K562 (cell line): ENCODE measurements at regions not wholly inside any gene's neighbourhood (a gene's known extent, or its start where the extent isn't known, plus 50 kb on each side); places are given as distances from the start of the nearest gene placed in this dataset.

Experiments
- CEBPG ChIP-seq, 3 experiments: fragments of 200-800 bp in 1 of 3; sonication (Bioruptor generic) in 1 of 3; sonication (generic) in 1 of 3; formaldehyde crosslinking in 1 of 3; IDR thresholded peaks in 2 of 3; conservative IDR thresholded peaks in 1 of 3; 2 replicates each; pipeline versions ENCODE4 v1.6.1 to v1.8.0; 2016 to 2022; ENCODE audit warnings: missing compliant biosample characterization in 2 of 3, missing genetic modification characterization in 2 of 3, mild to moderate bottlenecking in 1 of 3, missing genetic modification reagents in 1 of 3
- CHD1 ChIP-seq: fragments of 200-600 bp; sonication (generic); IDR thresholded peaks from one replicate; pipeline ENCODE4 v1.6.1; 2012; ENCODE audit warnings: mild to moderate bottlenecking, moderate library complexity, low read length, inconsistent platforms
- CREM ChIP-seq: IDR thresholded peaks from 2 replicates; pipeline ENCODE4 v1.6.1; 2014; ENCODE audit warnings: antibody characterized with exemption, low read depth
- IRF1 ChIP-seq: sonication (generic); formaldehyde crosslinking; IDR thresholded peaks from 2 replicates; pipeline ENCODE4 v1.8.0; 2022; ENCODE audit warnings: missing genetic modification reagents, mild to moderate bottlenecking, borderline replicate concordance
- MECOM ChIP-seq: fragments of 250-450 bp; sonication (Bioruptor Pico); IDR thresholded peaks from 2 replicates; pipeline ENCODE4 v1.8.0; 2022; ENCODE audit warnings: inconsistent platforms
- PHF8 ChIP-seq: fragments of 200-600 bp; sonication (generic); IDR thresholded peaks from 2 replicates; pipeline ENCODE4 v1.6.1; 2012; ENCODE audit warnings: mixed run types, mild to moderate bottlenecking, inconsistent platforms, low read length, moderate library complexity, borderline replicate concordance
- PRDM10 ChIP-seq: fragments of 450-650 bp; IDR thresholded peaks from 2 replicates; pipeline ENCODE4 v1.6.1; 2018; ENCODE audit not compliant: partially characterized antibody
- ZNF57 ChIP-seq: fragments of 450-650 bp; formaldehyde crosslinking; IDR thresholded peaks from 2 replicates; pipeline ENCODE4 v1.4.0; 2020; ENCODE audit warnings: mild to moderate bottlenecking, moderate library complexity
- ZNF583 ChIP-seq: fragments of 250-450 bp; sonication (Bioruptor Pico); IDR thresholded peaks from 2 replicates; pipeline ENCODE4 v1.4.0; 2020

- TF ChIP-seq PRDM10, result no peak
- TF ChIP-seq PHF8, result no peak
- TF ChIP-seq ZNF583 (CRISPR knock-in tag), result no peak
- TF ChIP-seq ZNF57 (CRISPR knock-in tag), result no peak
- TF ChIP-seq IRF1, result no peak
- no peak for TF ChIP-seq CHD1
- no peak for TF ChIP-seq CEBPG (CRISPR knock-in tag; IDR thresholded peaks at IDR 0.05)
- TF ChIP-seq CEBPG (tag; conservative IDR thresholded peaks at IDR 0.05 in 1 of 2, IDR thresholded peaks at IDR 0.05 in 1 of 2), result no peak
- no peak for TF ChIP-seq CREM
- no peak for TF ChIP-seq MECOM
Measured at GRCh38 chr11:80066291-80066690, 625.5 kb upstream of the TENM4 start (continued).
